GM21717 (cell line): ENCODE measurements at regions not wholly inside any gene's neighbourhood (a gene's known extent, or its start where the extent isn't known, plus 50 kb on each side); places are given as distances from the start of the nearest gene placed in this dataset.
"Not testable (repeated sequence)": the region's sequence is repeated elsewhere in the genome, so short reads cannot be mapped to it uniquely, and the experiment has no call there.

ENCODE experiments used
- ATAC-seq: cut with Tn5 transposase; IDR thresholded peaks from one replicate; pipeline ENCODE4 v1.9.1; 2021; ENCODE audit warnings: mild to moderate bottlenecking, moderate library complexity; ENCODE audit not compliant: unreplicated experiment

GRCh38 chr2:159880729-159881128 is 82.7 kb upstream of the CD302 start:
- no peak for ATAC-seq

DNA sequence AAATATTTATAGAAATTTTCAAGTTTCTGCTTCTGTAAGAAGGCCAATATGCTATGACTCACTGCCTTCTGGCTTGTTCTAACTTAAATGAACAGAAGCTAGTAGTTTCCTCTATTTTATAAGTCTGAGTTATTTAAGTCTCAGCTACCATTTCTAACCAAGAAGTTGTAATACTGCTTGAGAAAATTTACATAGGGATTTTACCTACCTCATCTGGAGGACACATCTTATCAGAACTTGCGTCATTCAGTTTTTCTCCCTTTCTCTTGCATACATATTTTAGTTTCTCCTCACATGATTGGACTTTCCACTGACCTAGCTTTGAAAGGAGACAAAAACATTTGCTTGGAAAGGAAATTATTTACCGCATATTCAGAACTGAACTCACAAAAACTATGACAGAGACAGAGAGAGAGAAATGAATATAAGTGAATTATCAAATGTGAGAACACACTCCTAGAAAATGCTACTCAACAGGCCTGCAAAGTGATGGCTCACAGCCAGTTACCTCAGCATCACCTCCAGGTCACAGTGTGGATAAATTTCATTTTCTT is 81.1 kb upstream of the CD302 start:
- peak; percentile 83 for ATAC-seq

- no peak for ATAC-seq
Observed at GRCh38 chr2:159875083-159875482, 77.1 kb upstream of the CD302 start.

DNA sequence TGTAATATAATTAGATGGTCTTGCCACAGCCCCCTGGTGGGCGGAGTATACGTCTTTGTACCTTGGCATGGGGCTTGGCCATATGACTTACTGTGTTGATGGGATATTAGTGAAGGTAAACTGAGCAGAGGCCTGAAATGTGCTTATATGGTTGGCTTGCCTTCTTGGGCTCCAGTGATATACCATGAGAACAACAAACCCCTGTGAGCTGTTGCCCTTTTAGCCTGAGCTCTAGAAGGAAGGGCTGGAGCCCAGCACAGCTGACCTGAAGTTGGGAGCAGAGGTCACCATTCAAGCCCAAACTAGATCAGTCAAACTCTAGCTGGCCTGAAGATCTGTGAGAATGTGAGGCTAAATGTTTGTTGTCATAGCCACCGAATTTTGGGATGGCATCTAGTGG is 75.2 kb upstream of the CD302 start:
- no peak for ATAC-seq

DNA sequence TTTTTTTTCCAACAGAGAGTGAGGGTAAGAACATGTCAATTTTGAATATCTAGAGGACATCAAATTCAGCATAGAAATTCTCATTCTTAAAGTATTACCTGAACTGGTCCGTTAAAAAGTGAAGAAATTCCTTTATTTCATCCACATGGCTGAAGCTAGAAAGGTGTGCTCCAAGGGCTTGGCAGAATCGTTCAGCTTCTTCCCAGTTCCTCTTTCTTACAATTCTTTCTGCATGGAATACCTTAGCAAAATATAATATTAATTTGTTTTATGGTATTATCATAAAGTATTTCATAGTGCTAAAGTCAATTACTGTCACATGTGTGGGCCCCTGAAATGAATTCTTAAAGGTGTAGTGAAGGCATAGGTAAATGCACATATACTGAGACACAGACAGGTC is 74.3 kb upstream of the CD302 start:
- no peak for ATAC-seq

DNA sequence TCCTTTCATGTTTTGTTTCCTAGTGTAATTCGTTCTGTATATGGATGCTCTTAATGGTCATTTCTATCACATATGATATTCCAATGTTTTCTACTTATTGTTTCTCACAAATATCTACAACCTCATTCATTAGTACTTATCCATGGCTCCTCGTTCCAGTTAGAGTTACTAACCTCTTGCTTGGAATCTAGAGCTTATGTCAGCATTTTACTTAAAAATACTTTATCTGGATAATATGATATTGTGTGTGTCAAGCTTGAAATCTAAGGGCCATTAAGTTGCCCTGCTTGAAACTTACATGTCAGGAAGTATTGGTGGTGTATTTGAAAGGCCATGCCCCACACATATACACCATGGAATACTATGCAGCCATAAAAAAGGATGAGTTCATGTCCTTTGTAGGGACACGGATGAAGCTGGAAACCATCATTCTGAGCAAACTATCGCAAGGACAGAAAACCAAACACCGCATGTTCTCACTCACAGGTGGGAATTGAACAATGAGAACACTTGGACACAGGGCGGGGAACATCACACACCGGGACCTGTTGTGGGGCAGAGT is 70.7 kb upstream of the CD302 start:
- ATAC-seq, result not testable (repeated sequence)

GRCh38 chr2:159867567-159868361 is 69.8 kb upstream of the CD302 start:
- no peak for ATAC-seq

DNA sequence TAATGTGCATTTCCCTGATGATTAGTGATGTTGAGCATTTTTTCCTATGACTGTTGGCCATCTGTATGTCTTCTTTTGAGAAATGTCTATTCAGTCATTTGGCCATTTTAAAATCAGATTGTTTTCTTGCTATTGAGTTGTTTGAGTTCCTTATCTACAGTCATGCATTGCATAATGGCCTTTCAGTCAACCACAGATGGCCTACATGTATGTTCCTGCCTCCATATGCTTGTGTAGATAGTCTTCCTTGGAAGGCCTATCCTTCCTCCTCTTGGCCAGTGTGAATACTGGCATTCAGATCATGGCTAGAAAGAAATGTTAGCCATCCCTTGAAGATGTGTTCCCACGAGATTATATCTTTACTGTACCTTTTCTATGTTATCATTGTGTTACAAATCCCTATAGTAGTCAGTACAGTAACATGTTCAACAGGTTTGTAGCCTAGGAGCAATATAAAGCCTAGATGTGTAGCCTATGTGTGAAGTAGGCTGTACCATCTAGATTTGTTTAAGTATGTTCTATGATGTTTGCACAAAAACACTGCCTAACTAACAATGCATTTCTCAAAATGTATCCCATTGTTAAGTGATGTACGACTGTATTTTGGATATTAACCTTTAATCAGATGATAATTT is 65.6 kb upstream of the CD302 start:
- no peak for ATAC-seq

GRCh38 chr2:159860581-159861310 is 62.7 kb upstream of the CD302 start:
- ATAC-seq, result no peak

DNA sequence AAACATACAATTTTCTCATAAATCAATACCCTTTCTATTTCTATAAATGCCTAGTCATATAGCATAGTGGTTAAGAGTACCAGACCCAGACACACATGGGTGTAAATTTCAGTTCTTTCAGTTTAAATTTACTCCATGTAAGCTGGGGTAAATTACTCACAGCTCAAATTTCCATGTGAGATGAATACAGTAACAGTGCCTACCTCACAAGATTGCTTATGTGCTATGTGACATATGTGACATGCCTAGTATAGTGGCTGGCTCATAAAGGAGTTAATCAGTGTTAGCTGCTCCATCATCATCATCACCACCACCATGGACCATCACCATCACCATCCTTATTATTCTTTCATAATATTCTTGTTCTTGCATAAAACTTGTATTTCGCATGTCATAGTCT is 61.6 kb upstream of the CD302 start:
- ATAC-seq, result no peak

- ATAC-seq, result no peak
Observed at GRCh38 chr2:159856760-159857159, 58.8 kb upstream of the CD302 start.

GRCh38 chr2:159855557-159856061 is 57.6 kb upstream of the CD302 start:
- no peak for ATAC-seq

DNA sequence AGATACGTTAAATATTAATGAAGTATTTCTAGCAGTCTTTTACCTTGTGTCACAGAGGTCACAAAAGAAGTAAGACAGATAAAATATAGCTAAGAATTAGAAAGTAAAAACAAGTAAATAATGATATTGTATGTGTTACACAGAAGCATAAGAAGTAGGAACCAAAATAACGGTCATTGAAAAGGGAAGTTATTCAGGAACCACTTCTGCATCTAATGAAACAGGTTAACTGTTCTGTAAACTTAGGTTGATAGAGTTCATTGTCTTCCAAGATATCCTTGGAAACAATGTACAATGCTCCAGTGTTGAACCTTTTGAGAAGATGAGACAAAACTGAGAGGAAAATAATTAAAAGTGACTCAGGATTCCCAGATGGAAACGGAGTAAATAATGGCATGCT is 57.1 kb upstream of the CD302 start:
- ATAC-seq, result no peak

- no peak for ATAC-seq
Observed at GRCh38 chr2:159854481-159854880, 56.5 kb upstream of the CD302 start.

GRCh38 chr2:159853101-159853500 is 55.1 kb upstream of the CD302 start:
- no peak for ATAC-seq

GRCh38 chr2:159851941-159852340 is 53.9 kb upstream of the CD302 start:
- ATAC-seq, result no peak

- ATAC-seq, result no peak
Observed at GRCh38 chr2:159850789-159851188, 52.8 kb upstream of the CD302 start.

- ATAC-seq, result no peak
Observed at GRCh38 chr2:159849160-159849813, 51.3 kb upstream of the CD302 start.
